DMS153 (cell line): ENCODE measurements at regions not wholly inside any gene's neighbourhood (a gene's known extent, or its start where the extent isn't known, plus 50 kb on each side); places are given as distances from the start of the nearest gene placed in this dataset.
A peak's percentile ranks its signal among the peaks of the same experiment; 100 is the strongest.

Experiments
- DNase-seq: peaks from one replicate; lab custom pipeline; 2025; lab: John Stamatoyannopoulos, UW

GRCh38 chr4:36966756-36967460 is 277.6 kb upstream of the NWD2 start:
- no peak for DNase-seq

- no peak for DNase-seq
These were observed 265.0 kb upstream of the NWD2 start for GRCh38 chr4:36979533-36979932.

DNA sequence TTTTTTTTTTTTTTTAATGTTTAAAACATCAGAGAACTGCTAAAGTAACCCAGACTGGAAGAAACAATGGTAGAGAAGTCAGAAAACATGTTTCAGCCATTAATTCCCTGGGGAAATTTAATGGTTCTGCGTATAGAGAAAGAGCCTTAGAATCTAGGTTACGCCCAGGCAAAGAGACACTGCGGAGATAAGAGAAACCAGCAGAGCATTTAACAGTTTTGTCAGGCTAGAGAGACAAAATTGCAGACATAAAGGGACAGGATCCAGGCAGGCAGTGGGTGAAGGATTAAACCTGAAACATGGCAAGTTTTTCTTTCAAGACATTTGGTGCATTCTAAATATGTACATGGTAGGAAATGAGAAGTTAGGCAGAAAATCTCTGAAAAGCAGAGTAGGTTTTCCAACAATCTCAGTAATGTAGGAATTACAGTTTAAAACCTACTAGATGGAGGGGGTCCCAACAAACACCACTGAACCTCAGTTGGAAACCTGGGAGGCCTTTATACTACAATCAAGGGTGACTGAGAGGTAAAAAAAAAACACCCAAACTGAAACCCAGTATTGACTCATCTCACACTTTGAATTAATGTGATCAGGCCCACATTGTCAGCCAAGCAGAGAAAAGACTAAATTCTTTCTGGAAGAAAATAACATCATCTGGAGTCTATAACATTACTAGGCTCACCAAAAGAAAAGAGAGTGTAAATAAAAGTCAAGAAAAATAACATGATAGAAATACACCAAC is 254.2 kb upstream of the NWD2 start:
- no peak for DNase-seq

DNA sequence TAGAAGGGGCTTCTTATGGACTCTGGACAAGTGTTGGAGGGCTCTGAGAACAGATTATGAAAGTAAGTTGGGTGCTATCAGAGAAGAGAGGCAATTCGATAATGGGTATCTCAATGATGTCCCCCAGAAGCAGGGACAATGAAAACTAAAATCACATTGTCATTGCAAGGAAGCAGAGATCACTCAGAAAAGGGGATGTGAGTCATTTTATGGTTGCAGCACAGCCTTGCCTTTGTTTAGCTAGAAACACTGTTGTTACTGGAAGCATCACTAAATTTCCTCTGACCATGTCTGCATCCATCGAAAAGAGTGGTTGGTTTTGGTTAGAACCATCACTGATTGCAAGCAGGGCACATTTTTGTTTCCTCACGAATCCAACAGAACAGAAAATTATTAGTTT is 246.8 kb upstream of the NWD2 start:
- no peak for DNase-seq

DNA sequence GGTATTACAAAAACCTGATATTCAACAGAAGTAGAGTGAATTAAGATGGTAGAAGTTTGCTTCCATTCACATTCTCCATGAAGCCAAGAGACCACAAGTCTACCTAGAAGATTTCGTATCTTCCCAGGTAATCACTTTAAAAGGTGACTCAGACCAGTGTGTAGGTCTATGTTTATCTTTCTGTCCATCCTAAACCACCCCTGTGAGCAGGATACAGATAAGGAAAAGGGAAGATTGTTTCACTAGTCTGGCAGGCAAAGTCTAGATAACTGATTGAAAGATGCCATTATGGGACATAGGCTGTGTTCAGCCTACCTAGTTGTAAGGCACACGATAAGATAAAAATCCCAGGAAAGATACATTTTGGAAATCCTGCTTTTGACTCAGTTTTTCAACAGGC is 244.3 kb upstream of the NWD2 start:
- no peak for DNase-seq

DNA sequence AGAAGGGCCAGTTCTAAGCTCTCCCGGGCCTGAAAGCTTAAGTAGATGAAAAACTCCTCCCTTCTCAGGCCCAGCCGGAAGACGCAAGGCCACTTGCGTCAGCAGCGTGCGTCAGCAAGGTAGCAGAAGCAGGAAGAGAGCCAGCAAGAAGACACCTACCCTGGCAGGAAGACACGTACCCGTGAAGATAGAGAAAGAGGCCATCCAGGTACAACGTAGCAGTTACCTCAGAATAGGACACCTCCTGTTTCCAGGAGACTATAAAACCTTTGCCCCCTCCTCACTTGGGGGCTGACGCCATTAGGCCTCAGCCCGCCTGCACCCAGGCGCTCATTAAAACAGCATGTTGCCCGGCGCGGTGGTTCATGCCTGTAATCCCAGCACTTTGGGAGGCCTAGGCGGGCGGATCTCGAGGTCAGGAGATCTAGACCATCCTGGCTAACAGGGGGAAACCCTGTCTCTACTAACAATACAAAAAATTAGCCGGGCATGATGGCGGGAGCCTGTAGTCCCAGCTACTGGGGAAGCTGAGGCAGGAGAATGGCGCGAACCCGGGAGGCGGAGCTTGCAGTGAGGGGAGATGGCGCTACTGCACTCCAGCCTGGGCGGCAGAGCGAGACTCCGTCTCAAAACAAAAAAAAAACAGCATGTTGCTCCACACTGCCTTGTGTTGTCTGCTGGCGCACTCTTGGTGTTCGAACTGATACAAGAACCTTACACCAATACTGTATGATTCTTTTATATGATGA is 242.7 kb upstream of the NWD2 start:
- DNase-seq: no peak

GRCh38 chr4:37002625-37003024 is 241.9 kb upstream of the NWD2 start:
- no peak for DNase-seq

- DNase-seq: peak; percentile 85
These were observed 236.3 kb upstream of the NWD2 start for GRCh38 chr4:37008199-37008598.

DNA sequence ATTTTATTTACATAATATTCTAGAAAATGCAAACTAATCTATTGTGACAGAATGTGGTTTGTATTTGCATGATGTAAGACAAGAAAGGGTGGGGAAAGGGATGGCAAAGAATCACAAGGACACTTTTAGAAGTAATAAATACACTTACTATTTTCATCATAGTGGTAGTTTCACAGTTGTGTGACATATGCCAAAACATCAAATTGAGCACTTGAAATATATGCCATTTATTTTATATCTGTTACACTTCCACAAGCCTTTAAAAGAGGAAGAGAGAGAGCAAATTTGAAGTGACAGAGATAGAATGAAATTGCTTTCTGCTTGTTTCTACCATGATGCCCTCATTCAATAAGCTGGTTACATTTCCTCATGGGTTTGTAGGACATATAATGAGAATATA is 230.0 kb upstream of the NWD2 start:
- no peak for DNase-seq

DNA sequence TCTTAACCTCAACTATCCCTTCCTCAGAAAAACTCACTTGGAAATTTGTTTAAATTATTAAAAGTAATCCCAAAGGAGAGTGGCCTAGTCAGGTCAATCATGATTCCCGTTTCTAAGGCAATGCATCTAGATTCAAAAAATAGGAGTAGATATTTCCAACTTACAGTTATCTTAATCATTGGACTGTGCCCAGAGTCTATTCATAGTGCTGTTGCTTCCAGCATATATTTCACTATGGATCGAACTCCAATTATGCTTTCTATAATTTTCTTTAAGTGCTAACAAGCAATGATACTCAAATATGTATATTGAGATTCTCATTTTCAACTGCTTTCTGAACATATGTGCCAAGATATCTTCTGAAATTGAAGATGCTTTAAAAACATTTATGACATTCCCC is 229.2 kb upstream of the NWD2 start:
- DNase-seq: no peak

DNA sequence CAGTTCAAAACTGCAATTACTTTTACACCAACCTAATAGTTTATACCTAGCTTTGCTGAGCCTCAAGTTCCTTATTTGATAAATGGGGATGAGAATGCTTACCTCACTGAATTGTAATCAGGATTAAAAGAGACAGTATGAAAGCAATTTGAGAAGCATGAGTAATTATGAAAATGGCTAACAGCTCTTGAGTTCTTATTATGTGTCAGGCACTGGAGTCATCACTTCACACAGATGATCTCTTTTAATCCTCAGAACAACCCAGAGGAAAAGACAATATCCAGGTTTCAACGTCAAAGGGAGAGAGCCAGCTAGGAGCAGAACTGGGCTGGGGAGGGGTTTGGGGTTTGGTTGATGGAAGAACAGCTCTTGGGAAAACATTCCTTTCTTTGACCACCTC is 221.0 kb upstream of the NWD2 start:
- no peak for DNase-seq

GRCh38 chr4:37023996-37024395 is 220.5 kb upstream of the NWD2 start:
- DNase-seq: no peak

DNA sequence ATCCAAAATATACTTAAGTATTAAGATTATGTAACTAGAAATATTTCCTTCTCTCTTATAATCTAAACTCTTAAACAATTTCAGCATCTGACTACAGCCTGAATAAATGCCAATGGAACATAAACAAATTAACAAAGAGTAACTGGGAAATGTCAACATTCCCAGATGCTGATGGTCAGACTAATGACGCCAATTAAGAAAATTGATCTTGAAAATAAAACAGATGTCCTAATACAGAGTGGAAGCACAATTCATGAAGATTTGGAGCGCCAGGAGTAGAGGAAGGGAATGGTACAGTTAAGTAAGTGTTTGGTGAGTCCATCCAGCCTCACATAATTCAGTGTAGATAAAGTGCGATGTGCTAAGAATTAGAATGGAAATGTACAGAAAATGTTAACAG is 203.7 kb upstream of the NWD2 start:
- DNase-seq: no peak

- DNase-seq: no peak
These were observed 201.2 kb upstream of the NWD2 start for GRCh38 chr4:37043342-37043741.

DNA sequence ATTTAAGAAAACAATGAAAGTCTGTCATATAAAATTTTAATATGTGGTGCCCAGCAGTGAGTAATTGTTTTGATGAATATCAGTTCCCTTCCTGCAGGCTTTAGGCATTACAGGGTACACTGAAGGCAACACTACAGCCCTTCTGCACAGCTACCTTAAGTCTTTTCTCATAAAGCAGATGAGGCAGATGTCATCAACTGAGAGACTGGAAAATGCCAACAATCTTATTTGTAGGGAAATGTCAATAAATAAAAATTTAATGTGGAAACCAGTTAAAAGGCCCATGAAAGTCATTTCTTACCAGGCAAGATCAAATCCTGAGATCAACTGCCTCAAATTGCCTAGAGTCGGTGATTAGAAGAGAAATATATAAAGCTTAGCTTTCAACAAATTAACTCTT is 193.4 kb upstream of the NWD2 start:
- no peak for DNase-seq

DNA sequence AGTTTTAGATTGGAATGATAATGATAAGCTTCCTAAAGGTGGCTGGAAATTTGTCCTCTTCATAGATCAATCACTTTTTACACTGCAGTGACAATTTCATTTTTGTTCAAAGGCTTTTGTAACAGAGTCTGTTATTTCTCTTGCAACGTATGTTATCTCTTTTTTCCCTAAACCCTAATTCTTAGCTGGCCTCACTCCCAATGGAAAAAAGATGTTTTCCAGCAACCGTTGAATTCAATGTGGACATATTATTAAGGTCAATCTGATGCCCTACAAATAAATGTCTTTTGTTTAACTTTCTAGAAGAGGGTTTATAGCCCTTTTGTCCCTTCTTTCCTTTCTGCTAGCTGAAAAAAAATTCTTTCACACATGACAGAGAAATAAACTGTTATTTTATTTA is 192.7 kb upstream of the NWD2 start:
- DNase-seq: no peak

- no peak for DNase-seq
These were observed 189.9 kb upstream of the NWD2 start for GRCh38 chr4:37054531-37055077.

DNA sequence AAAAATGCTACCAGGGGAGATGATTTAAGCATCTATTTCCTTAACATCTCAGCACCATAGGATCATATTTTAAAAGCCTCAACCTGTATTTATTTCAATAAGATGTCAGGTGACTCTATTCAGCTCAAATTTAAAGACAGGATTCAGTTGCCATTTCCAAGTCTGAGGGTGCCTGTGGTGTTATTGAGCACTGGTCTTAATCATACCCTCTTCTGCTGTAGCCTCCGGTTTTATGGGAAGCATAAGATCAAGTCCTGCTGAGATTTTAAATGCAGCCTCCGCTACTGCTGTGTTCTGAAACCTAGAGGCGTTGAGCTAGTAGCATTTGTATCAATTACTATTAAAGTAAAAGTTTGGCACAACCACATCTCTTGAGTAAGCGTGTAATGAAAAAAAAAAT is 185.7 kb upstream of the NWD2 start:
- no peak for DNase-seq

- no peak for DNase-seq
These were observed 178.4 kb upstream of the NWD2 start for GRCh38 chr4:37066159-37066558.

DNA sequence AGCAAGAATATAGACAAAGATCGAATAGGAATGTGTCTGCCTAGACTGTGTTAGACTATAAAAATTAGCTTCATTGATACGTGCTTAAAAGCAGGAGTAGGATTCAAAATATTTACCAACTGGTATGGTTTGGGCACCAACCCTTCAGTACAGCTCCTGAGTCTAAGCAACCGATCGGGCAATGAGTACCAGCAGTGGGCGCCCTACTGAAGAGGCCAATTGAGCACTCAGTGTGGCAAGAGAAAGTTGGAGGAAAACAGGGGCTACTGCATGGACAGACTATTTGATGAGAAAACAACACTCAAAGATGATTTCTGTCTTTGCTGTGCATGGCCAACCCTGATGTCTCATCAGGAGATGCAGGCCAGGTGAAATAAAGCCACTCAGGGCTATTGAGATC is 176.0 kb upstream of the NWD2 start:
- DNase-seq: no peak

- DNase-seq: no peak
These were observed 174.5 kb upstream of the NWD2 start for GRCh38 chr4:37070041-37070440.

- no peak for DNase-seq
These were observed 173.0 kb upstream of the NWD2 start for GRCh38 chr4:37071576-37071975.
